ENCODE measurements at regions not wholly inside any gene's neighbourhood (a gene's known extent, or its start where the extent isn't known, plus 50 kb on each side); places are given as distances from the start of the nearest gene placed in this dataset.

DNA sequence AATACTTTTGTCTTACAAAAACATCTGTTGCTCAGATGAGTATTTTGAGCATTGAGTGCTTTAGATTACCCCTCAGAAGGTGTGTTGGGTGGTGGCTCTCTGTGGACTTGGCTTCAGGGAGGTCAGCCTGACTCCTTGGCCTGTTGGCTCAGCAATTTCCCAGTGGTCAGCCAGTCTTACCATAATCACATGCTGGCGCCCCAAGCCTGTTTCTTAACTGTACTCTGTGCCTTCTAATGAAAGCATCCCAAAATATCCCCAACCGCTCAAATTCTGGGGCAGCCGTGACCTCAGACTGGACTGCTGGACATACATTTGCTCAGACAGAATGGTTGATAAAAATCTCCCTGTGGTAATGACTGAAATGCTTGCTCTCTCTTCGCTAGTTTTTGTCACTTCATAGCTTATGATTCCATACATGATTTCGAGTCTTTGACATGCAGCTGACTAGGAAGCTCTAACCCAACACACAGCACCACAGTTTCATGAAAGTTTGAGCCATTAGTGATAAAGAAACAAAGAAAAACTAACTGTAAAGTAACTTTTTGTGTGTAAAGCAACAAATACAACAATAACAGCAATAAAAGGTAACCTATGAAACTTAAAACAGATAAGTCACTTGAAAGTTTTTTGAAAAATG lies 562.2 kb upstream of the MEF2C start:
- DNase-seq, result no peak

DNA sequence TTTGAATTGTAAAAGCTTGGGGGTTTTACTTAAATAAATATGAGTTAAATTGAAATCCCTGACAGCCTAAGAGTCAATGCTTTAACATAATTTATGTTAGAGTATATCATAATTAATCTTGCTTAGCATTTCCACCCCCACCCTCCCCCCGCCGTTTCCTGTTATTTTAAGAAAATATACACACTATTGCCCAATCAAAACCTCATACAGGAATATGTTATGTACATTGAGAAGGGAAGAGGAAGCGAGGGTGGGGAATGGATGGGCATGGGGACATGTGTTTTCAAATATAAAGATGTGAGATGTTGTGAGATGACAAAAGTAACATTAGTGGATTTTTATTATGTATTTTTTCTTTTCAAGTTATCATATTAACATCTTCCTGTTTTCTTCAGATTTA lies 561.1 kb upstream of the MEF2C start:
- DNase-seq, result no peak

DNA sequence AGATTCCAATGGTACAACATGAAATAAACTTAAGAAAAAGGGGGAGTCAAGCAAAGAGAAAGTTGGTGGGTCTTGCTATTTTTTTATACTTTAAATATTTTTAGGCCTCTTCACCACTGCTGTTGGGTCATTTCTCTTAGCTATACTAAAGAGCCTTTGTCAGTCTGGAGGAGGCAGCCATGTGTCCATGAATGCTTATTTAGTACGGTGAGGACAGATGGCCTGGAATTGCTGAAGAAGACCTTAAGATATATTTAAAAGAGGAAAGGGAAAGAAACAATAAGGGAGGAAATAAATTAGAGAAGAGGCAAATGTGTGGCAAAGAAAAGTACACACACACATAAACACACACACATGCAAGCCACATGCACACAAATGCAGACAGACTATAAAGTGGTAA lies 560.5 kb upstream of the MEF2C start:
- DNase-seq, result no peak

GRCh38 chr5:89441965-89442364 lies 559.0 kb upstream of the MEF2C start:
- no peak for DNase-seq

DNA sequence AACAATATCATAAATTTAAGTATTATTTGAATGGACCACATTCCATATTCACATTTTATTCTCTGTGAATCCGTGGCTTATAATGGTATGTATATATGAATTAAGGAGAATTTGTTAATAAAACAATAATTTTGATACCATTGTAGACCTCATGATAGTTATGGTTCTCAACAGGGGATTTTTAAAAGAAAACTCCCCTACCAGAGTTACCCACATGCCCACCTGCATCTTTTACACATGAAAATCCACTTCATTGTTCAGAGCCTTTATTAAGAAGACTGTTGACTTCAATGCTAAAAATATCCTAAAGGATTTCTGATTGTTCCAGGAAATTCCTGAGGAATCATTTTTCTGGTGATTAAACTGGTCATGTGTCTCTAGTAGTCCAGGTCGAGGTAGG lies 557.7 kb upstream of the MEF2C start:
- no peak for DNase-seq

- no peak for DNase-seq
These were observed 554.8 kb upstream of the MEF2C start for GRCh38 chr5:89437450-89438435.

- DNase-seq, result no peak
These were observed 553.5 kb upstream of the MEF2C start for GRCh38 chr5:89436464-89436863.

GRCh38 chr5:89435347-89435746 lies 552.4 kb upstream of the MEF2C start:
- no peak for DNase-seq

- no peak for DNase-seq
These were observed 545.6 kb upstream of the MEF2C start for GRCh38 chr5:89428624-89429023.

GRCh38 chr5:89425062-89425461 lies 542.1 kb upstream of the MEF2C start:
- DNase-seq, result no peak

DNA sequence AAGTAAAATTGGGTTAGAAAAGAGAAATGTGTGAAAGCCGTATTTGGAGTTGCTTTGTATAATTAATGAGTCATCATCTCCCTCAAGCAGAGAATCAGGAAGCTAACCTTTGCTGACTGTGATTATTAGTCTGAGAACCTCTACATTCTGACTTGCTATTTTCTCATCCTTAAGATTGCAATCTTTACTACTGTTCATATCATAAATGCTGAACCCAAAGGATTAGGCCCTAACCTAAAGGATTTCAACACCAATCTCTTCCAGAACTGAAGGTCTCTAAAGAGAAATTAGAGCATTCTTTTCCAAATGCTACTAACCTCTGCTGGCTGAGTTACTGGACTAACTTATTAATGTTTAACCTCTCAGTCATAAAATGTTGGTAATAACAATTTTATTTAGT lies 538.1 kb upstream of the MEF2C start:
- no peak for DNase-seq

- DNase-seq, result no peak
These were observed 535.6 kb upstream of the MEF2C start for GRCh38 chr5:89418407-89419085.

DNA sequence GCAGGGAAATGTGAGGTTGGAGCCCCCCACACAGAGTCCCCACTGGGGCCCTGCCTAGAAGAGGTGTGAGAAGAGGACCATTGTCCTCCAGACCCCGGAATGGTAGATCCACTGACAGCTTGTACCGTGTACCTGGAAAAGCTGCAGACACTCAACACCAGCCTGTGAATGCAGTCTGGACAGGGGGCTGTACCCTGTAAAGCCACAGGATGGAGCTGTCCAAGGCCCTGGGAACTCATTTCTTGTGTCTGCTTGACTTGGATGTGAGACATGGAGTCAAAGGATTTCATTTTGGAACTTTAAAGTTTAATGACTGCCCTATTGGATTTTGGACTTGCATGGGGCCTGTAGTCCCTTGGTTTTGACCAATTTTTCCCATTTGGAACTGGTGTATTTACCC lies 535.0 kb upstream of the MEF2C start:
- DNase-seq, result no peak

GRCh38 chr5:89417515-89417914 lies 534.5 kb upstream of the MEF2C start:
- DNase-seq, result no peak

DNA sequence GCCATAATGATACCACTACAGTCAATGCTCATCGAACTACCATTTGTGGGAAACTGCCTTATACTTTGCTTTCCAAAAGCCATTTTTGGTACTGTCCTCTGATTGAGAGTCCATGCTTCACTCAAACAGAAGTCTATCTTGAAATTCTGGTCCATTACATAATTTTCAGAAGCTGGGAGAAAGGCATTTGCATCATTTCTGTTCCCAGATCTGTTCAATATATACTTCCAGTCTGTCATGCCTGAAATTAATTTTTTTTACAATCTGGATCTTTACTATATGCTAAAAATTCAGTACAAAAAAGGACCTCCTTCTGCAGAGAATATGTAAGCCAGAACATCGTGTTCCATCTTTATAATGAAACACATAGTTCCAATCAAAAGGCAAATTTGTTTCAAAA lies 528.9 kb upstream of the MEF2C start:
- DNase-seq, result no peak

GRCh38 chr5:89407054-89407453 lies 524.1 kb upstream of the MEF2C start:
- DNase-seq, result no peak

- DNase-seq, result no peak
These were observed 518.7 kb upstream of the MEF2C start for GRCh38 chr5:89401659-89402058.

DNA sequence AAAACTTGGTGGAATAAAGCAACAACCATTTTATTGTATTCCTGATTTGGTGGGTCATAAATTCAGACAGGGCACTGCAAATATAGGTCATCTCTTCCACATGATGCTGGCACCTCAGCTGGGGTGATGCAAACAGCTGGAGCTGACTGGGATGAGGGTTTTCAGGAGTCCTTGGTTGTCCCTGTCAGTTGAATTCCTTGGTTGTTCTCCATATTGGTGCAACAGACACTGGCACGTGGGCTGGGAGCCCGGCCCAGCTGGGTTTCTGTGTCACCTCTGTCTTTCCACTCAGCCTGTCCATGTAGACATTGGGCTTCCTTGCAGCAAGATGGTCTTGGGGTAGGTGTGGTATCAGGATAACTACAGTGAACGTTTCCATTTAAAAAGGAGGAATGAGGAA lies 518.0 kb upstream of the MEF2C start:
- no peak for DNase-seq

- DNase-seq, result no peak
These were observed 516.6 kb upstream of the MEF2C start for GRCh38 chr5:89399548-89399947.

DNA sequence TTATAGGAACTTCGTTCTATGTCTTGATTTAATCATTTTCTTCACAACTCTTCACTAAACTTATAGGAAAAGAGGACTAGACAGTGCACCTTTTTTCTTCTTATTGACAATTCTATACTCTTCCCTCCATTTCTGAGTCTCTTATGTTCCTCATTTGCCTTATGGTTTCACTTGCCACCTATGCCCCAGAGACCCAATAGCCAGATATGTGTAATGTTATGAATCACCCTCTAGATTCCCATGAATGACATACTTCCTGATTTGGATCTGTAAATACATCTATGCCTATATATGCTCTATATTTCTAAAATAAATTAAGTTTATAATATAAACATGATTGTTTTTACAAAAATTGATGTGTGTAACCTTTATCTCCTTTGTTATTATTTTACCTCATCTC lies 514.1 kb upstream of the MEF2C start:
- DNase-seq, result no peak

GRCh38 chr5:89396278-89396954 lies 513.4 kb upstream of the MEF2C start:
- no peak for DNase-seq

DNA sequence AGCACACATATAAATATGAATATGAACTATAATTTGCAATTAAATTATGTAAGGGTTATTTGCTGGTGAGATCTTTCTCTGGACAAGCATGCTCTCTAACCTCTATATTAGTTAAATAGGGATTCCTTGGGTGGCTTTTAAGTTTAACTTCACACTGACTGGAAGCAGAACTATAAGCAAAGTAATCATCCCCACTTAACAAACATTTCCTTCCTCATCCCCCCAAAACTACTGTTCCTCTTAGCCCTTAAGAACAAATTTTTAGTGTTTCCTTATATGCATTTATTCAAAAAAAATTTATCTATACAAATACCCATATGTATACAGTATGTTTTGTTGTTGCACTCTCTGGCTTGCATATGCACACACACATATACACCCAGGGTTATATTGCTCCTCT lies 512.1 kb upstream of the MEF2C start:
- DNase-seq, result no peak

DNA sequence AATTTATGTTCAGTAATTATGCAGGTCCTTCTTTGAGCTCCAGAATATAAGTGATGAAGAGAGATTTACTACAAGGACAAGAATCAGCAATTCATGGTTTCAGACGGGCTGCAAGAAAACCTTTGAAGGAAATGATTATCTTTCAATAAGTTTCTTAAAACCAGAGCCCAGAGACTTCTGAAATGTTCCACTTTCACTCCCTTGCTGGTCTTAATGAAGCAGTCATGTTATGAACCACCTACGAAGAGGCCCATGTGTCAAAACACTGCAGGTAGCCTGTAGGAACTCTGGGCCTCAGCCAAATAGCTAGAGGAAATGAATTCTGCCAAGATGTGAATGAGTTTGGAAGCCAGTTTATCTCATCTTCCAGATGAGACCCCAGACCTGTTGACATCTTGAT lies 505.9 kb upstream of the MEF2C start:
- no peak for DNase-seq

All from activated CD4-positive, CD25-positive, alpha-beta regulatory T cell treated with anti-CD3 and anti-CD28 coated beads, Interleukin-2, amount 50 U/mL, for 72 hours (primary cell).